A673 (cell line): ENCODE measurements at regions not wholly inside any gene's neighbourhood (a gene's known extent, or its start where the extent isn't known, plus 50 kb on each side); places are given as distances from the start of the nearest gene placed in this dataset.

ENCODE experiments used
- EZH2 ChIP-seq: fragments of 200-600 bp; sonication (generic); IDR thresholded peaks from 2 replicates; pipeline ENCODE4 v1.6.1; 2017; ENCODE audit warnings: borderline replicate concordance, low read depth, mild to moderate bottlenecking, mixed read lengths, antibody characterized with exemption, low read length; ENCODE audit not compliant: poor library complexity, severe bottlenecking
- TF ChIP-seq, protein P1 (sequence below): fragments of 300-800, 200-600 bp; sonication (generic); conservative IDR thresholded peaks from 2 replicates; pipeline ENCODE4 v1.5.1; 2017; ENCODE audit warnings: low read depth, mild to moderate bottlenecking, antibody characterized with exemption, low read length, moderate library complexity, mixed read lengths

DNA sequence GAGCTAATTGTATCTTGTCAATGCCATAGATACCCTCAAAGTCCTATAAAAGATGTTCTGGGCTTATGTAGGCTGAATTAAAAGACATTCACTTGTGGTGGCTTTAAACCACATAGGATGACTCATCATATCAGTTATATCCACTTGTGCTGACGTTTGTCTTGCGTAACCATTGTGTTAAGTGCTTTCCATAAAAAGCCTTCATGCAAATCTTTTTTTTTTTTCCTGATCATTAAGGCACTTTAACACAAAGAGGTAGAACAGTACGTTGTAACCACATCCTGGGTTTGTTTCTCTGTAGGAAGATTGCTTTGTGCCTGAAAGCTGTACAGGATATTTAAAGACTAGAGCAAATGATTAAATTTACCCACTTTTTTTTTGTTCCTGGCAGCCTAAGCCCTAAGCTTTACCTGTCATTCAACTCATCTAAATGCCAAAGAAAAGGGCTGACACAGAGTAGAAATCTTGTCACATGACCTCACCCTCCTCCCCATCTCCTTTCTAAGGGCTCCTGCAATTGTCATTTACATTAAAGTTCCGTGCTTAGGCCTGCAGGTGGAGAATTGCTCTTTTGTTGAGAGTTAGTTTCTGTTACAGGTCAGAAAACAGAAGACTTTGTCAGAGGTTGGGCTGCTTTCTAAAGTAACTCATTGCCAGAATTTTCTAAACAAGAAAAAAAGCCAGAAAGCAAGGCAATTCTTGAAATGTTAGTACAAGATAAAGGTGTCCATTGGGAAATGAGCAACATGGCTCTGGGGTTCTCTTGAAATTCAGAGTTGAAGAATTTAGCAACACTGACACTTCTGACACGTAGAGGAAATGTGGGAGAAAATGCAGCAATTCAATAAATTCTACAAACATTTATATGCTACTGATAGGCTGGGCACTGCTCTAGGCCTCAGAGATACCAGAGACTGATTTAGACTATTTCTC is 555.6 kb downstream of the PPARGC1A start:
- TF ChIP-seq, protein P1, sequence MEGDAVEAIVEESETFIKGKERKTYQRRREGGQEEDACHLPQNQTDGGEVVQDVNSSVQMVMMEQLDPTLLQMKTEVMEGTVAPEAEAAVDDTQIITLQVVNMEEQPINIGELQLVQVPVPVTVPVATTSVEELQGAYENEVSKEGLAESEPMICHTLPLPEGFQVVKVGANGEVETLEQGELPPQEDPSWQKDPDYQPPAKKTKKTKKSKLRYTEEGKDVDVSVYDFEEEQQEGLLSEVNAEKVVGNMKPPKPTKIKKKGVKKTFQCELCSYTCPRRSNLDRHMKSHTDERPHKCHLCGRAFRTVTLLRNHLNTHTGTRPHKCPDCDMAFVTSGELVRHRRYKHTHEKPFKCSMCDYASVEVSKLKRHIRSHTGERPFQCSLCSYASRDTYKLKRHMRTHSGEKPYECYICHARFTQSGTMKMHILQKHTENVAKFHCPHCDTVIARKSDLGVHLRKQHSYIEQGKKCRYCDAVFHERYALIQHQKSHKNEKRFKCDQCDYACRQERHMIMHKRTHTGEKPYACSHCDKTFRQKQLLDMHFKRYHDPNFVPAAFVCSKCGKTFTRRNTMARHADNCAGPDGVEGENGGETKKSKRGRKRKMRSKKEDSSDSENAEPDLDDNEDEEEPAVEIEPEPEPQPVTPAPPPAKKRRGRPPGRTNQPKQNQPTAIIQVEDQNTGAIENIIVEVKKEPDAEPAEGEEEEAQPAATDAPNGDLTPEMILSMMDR, result no peak
- TF ChIP-seq EZH2, result no peak
